ENCODE measurements at regions not wholly inside any gene's neighbourhood (a gene's known extent, or its start where the extent isn't known, plus 50 kb on each side); places are given as distances from the start of the nearest gene placed in this dataset.

- H3K9me3 ChIP-seq (replicated peaks; ENCODE audit: control insufficient read depth, insufficient read depth, low read length): peaks cover 3% of the 10 kb centered on the region
- no peak overlapping the region for H2AFZ ChIP-seq (ENCODE audit: low read depth, low read length)
- no peak overlapping the region for H3K4me3 ChIP-seq (replicated peaks in 1 of 3; ENCODE audit: insufficient read depth in 1 of 3, low read depth in 1 of 3, low read length in 3 of 3)
- H3K4me2 ChIP-seq (ENCODE audit: insufficient read depth, low read length): no peak overlapping the region
- dilution Hi-C loops (cut with MboI; ENCODE audit: extremely low pct_ligation_motif_present, low sequenced_read_pairs) (no loop called here), intact Hi-C loops (cut with micrococcal nuclease) (no loop called here)
- H3K27me3 ChIP-seq (ENCODE audit: control insufficient read depth in 2 of 2, insufficient read depth in 2 of 2, low read length in 2 of 2): no peaks in the 10 kb centered on the region
- no peaks in the 10 kb centered on the region for H4K20me1 ChIP-seq (replicated peaks; ENCODE audit: control insufficient read depth, extremely low read depth, insufficient read depth, low read length)
- H3K27ac ChIP-seq (ENCODE audit: insufficient read depth, low read depth, low read length): no peak overlapping the region
- FAIRE-seq: no peak
- ChIA-PET CTCF (no interaction called here), POLR2A (no interaction called here)
- H3K9me1 ChIP-seq (replicated peaks; ENCODE audit: control insufficient read depth, extremely low read depth, insufficient read depth, low read length): no peaks in the 10 kb centered on the region
- H3K36me3 ChIP-seq (ENCODE audit: control insufficient read depth in 2 of 2, extremely low read depth in 1 of 2, insufficient read depth in 2 of 2, low read length in 2 of 2): no peaks in the 10 kb centered on the region
- H3K79me2 ChIP-seq (ENCODE audit: control insufficient read depth, insufficient read depth, low read length): no peaks in the 10 kb centered on the region
- H3K9ac ChIP-seq (replicated peaks; ENCODE audit: extremely low read depth, insufficient read depth, low read length): no peak overlapping the region
- H3K4me1 ChIP-seq (ENCODE audit: control insufficient read depth, extremely low read depth, insufficient read depth, low read length): no peaks in the 10 kb centered on the region
- TF ChIP-seq POLR2AphosphoS5 (IDR thresholded peaks at IDR 0.05; ENCODE audit: insufficient read depth, low read depth, low read length): no peak
- BruUV-seq (replicated peaks): no TSS peak
- no peak for DNase-seq (ENCODE audit: low read depth, low spot score)
Measured at GRCh38 chr19:28003543-28003942, 1209.4 kb downstream of the UQCRFS1 start.

DNA sequence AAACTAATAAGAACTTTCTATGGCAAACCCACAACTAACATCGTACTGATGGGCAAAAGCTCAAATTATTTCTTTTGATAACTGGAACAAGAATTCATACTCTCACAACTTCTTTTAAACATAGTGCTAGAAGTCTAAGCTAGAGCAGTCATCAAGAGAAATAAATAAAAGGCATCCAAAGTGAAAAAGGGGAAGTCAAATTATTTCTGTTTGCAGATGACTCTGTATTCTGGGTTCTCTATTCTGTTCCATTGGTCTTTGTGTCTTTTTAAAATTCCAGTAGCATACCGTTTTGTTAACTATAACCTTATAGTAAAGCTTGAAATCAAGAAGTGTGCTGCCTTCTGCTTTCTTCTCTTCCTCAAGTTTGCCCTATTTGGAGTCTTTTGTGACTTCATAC lies 1215.9 kb downstream of the UQCRFS1 start:
- dilution Hi-C loops (cut with MboI; ENCODE audit: extremely low pct_ligation_motif_present, low sequenced_read_pairs): no loop called here
- DNase-seq (ENCODE audit: low read depth, low spot score) (no peak), FAIRE-seq (no peak)
- H3K27me3 ChIP-seq (ENCODE audit: control insufficient read depth in 2 of 2, insufficient read depth in 2 of 2, low read length in 2 of 2): no peaks in the 10 kb centered on the region
- ChIA-PET CTCF (no interaction called here), POLR2A (no interaction called here)
- BruUV-seq (replicated peaks): no TSS peak
- H3K9me3 ChIP-seq (replicated peaks; ENCODE audit: control insufficient read depth, insufficient read depth, low read length): peaks cover 2% of the 10 kb centered on the region
- H2AFZ ChIP-seq (ENCODE audit: low read depth, low read length): no peak overlapping the region
- no peak overlapping the region for H3K27ac ChIP-seq (ENCODE audit: insufficient read depth, low read depth, low read length)
- intact Hi-C loops (cut with micrococcal nuclease): no loop called here
- H3K4me1 ChIP-seq (ENCODE audit: control insufficient read depth, extremely low read depth, insufficient read depth, low read length): no peaks in the 10 kb centered on the region
- TF ChIP-seq MYC (IDR thresholded peaks at IDR 0.05; ENCODE audit: low read depth, low read length) (no peak), GATA2 (IDR thresholded peaks at IDR 0.05; ENCODE audit: insufficient read depth, insufficient read length, low read depth, low read length) (no peak), JUN (IDR thresholded peaks at IDR 0.05; ENCODE audit: borderline replicate concordance, insufficient read depth, insufficient read length, low read depth) (no peak), FOS (IDR thresholded peaks at IDR 0.05; ENCODE audit: borderline replicate concordance, insufficient read depth, low read length) (no peak), MAX (IDR thresholded peaks at IDR 0.05; ENCODE audit: insufficient read depth, insufficient read length) (no peak)
- H3K9ac ChIP-seq (replicated peaks; ENCODE audit: extremely low read depth, insufficient read depth, low read length): no peak overlapping the region
- no peaks in the 10 kb centered on the region for H3K9me1 ChIP-seq (replicated peaks; ENCODE audit: control insufficient read depth, extremely low read depth, insufficient read depth, low read length)
- H3K4me3 ChIP-seq (replicated peaks in 1 of 3; ENCODE audit: insufficient read depth in 1 of 3, low read depth in 1 of 3, low read length in 3 of 3): no peak overlapping the region
- H4K20me1 ChIP-seq (replicated peaks; ENCODE audit: control insufficient read depth, extremely low read depth, insufficient read depth, low read length): no peaks in the 10 kb centered on the region
- no peaks in the 10 kb centered on the region for H3K36me3 ChIP-seq (ENCODE audit: control insufficient read depth in 2 of 2, extremely low read depth in 1 of 2, insufficient read depth in 2 of 2, low read length in 2 of 2)
- no peak overlapping the region for H3K4me2 ChIP-seq (ENCODE audit: insufficient read depth, low read length)
- no peaks in the 10 kb centered on the region for H3K79me2 ChIP-seq (ENCODE audit: control insufficient read depth, insufficient read depth, low read length)

Measured in endothelial cell of umbilical vein (primary cell).